ENCODE measurements at regions not wholly inside any gene's neighbourhood (a gene's known extent, or its start where the extent isn't known, plus 50 kb on each side); places are given as distances from the start of the nearest gene placed in this dataset.

DNA sequence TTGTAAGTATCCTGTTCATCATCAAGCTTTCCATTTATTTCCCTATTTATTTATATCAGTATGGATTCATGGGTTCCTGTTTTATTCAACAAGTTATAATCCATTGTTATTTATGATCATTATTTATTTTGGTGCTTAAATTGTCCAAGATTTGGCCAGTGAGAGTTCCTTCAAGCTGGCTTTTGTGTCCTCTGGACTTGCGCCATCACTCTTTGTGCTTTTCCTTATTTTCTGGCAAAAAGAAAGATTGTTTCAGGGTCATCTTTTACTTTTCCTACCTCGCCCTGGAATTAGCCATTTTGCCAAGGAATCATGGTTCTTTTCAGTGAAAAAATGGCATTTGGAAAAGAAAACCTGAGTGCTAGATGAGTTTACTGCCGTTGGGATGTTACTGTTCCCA lies 193.4 kb downstream of the ADAMTS15 start:
- no peak for DNase-seq (ENCODE audit: low spot score)

DNA sequence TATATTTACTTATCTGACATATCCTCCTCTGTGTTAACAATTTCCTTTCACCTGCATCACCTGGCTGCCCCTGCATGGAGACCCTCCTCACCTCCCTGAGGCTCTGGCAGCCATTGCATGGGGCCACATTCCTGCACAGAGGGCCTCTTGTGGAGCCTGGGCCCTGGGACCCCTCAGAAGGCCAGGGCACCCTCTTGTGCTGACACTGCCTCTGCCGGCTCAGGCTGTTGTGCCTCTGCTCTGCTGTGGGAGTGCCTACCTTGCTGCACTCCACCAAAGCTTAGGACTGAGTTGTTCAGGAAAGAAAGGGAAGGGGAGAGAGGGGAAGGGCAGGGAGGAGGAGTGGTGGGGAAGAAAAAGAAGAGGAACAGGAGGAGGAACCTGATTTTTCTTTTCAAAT lies 194.5 kb downstream of the ADAMTS15 start:
- no peak for DNase-seq (ENCODE audit: low spot score)

DNA sequence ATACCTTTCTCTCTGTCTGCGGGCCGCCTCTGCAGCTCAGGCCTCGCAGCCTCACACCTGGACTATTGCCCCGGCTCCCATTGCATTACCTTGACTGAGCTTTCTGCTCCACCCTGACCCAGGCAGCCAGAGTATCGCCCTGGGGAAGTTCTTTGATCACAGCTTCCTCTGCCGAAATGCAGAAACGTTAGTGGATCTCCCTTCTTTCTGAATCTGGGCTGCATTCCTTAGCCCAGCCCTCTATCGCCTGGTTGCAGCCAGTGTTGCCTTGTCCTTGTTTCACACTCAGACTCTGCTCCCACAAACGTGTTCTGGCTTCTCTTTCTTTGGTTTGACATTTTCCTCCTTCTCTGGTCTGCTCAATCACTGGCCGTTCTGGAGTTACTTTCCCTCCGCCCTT lies 195.7 kb downstream of the ADAMTS15 start:
- DNase-seq (ENCODE audit: low spot score): no peak

DNA sequence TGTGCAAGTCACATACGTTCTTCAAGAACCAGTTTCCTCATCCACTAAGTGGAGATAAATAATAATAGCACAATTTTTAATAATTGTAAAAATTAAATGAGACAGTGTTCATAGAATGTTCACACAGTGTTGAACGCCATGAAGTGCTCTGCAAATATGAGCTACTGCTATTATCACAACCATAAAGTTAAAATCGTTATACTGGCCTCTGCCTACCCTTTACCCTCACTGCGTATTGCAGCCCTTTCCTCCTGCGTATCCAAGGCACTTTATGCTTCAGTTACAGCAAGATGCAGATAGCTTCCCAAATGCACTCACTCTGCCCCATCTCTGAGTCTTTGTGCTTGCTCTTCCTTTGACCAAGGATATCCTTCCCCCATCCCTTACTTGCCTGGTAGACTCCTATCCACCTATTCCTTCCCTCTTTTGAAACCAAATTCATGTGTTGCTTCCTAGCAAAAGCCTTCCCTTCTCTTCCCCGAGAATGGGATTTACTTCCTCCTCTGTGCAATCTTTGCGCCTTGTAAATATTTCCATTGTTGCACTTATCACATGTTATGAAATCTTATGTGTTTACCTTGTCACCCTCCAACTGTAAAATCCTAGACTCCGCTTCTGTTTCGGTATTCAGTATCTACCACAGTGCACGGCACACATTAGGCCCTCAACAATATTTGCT lies 196.9 kb downstream of the ADAMTS15 start:
- DNase-seq (ENCODE audit: low spot score): no peak

DNA sequence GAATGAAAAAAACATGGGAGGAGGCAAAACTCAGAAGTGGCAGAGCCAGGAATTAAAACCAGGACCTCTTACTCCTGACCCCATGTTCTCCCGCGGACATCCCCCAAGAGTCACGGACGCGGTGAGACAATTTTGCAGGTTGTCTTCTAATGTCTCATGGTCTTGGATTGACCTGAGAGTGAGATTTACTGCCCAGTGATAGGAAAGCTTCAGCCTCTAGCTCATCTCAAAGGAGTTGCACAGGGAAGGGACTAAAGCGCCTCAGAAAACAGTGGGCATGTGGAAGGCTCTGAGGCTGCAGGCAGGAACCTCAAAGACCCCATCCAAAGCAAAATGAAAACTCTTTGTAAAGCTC lies 197.4 kb downstream of the ADAMTS15 start:
- DNase-seq (ENCODE audit: low spot score): no peak

DNA sequence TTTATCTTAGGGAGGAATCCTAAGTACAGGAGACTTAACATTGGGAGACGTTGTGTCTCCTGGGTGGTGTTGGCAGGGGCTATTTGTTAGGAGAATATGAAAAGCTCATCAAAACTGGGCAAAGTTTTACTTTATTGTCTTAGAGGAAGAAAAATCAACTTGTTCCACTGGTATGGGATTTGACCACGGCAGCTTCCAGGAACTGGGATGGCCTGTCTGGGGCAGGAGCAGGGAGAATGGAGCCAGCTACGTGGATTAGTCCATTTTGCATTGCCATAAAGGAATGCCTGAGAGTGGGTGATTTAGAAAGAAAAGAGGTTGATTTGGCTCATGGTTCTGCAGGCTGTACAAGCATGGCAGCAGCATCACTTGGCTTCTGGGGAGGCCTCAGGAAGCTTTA lies 198.4 kb downstream of the ADAMTS15 start:
- no peak for DNase-seq (ENCODE audit: low spot score)

DNA sequence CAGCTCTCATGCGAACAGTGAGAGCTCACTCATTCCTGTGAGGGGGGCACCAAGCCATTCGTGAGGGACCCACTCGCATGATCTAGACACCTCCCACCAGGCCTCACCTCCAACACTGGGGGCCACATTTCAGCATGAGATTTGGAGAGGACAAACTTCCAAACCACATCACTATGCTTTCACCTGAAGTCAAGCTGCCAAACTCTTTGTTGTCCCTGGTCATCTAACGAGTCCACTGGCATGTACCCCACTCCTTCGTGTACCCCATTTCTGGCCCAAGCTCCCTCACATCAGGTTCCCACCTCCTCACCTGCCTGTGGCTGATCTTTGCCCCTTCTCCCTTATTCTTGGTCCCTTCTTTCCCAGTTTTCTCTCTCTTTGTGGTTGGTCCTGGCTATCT lies 198.9 kb downstream of the ADAMTS15 start:
- DNase-seq (ENCODE audit: low spot score): no peak

DNA sequence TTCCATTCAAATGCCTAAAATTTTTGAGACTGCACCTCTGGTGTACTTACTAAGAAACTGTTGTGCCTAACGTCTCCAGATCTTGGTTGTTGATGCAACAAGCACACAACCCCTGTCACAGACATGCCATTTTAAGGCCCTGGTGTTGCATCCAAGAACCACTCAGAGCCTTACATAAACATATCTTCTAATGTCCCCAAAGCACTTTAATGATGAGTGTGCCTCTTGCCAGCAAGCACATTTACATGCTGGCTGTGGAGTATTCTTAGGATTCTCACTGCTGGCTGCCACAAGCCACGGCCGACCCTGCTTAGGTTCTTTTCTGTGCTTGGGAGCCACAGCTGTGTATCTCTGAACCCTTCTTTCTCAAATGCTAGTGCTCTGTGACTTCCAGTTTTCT lies 201.4 kb downstream of the ADAMTS15 start:
- no peak for DNase-seq (ENCODE audit: low spot score)

DNA sequence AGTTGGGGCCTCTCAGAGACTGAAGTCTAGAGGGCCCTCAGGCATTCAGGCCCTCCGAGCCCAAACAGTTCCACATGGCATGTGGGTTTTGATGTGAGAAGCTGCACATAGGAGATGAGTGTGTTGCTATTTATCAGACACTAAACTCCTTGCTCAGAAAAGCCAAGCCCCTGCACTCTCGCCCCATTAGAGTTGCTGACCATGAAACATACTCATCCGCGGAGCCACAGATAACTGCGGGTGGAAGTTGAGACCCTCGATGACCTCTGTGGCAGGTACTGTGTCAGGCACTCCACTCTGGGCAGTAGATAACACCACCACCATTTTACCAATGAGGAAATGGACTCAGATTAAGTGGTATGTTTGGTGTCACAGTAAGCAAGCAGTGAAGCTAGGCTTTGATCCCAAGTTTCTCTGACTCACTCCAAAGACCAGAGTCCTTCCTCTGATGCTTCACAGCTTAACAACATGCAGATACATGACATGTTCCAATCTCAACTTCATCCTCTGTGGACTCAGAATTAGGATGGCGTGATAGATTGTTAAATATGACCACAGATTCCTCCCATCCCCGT lies 202.1 kb downstream of the ADAMTS15 start:
- no peak for DNase-seq (ENCODE audit: low spot score)

DNA sequence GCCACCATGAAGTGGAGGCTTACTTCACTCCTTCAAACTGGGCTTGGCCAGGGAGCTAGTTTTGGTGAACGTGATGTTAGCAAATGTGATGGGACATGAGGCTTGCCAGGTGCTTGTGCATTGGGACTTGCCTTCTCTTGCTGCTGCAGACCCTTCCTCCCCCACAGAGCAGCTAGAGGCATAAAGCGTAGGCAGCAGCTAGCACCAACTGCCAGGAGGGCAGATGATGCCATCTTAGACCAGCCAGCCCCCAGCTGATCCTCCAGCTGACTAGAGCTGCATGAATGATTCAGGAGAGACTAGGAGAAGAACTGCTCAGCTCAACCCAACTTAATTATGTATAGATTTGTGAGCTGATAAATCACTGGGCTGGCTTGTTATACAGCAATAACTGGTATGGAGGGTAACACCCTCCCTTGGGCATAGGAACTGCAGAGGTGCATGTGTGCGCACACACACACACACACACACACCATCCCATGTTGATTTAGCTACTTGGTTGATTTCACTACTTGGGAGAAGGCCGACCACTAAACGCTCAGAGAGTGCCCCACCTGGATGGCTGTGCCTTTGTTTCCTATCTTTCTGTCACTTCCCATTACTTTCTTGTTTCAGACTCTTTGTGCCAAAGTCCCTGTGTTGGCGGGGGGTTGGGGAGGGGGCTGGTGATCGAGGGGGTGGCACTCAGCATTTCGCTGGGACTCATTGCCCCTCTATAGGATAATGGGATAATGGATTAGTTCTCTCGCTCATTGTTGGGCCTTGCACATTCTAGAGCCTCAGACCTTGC lies 202.8 kb downstream of the ADAMTS15 start:
- DNase-seq (ENCODE audit: low spot score): peak; percentile 7

DNA sequence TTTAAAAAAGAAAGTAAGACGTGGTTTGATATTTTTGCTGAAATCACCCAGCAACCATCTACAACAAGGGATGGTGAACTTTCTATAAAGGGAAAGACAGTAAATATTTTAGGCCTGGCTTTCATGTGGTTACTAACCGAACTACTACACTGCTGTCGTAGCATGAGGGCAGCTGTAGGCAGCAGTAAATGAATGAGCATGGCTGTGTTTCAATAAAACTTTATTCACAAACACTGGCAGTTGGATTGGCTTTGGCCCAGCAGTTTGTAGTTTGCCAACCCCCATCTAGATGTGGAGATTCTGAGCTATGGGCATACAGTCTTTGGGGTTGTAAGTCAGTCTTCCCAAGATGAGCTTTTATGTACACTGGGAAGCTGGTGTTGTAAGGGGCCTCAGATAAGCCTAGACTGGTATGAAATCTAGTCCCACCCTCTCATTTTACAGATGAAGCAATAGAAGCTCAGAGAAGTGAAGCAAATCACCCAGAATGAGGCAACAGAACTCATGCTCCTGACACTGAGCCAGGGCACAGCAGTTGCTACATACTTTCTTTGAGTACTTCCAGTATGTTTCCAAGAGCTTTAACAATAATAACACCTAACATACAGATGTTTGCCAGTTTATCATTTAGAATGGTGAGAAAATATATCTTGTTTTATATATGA lies 204.4 kb downstream of the ADAMTS15 start:
- DNase-seq (ENCODE audit: low spot score): no peak

DNA sequence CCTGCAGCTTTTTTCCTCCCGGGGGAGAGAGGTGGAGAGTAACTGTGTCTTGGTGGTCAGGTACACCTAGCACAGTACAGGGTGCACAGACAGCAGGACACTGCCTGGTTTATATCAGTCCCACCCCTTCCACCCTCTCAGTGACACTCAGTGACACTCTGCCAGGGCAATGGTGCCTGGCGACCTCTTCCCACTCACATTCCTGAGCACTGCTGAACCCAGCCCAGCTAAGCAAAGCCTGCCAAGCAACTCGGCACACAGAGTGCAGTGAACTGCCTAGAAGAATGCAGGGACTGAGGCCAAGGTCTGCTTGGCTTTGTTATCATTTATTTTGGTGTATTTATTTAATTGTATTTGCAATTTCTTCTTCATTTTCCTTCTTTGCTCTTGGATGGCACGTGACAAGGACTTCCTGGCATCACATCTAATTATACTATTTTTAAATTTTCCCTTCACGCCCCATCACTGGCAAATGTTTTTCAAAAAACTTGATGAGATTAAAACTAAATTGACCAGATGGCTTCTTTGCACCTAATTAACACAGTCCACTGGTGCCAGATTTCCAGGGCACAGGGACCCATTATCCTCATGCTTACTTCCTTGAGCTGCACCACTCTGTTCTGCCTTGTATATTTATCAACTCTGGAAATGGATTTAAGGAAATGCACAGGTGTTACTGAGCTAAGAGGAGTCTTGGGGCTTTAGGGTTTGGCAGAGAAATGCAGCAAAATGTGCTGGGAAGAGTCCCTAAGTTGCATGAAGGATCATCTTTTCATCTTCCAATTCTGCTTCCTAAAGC lies 205.6 kb downstream of the ADAMTS15 start:
- DNase-seq (ENCODE audit: low spot score): peak; percentile 95

DNA sequence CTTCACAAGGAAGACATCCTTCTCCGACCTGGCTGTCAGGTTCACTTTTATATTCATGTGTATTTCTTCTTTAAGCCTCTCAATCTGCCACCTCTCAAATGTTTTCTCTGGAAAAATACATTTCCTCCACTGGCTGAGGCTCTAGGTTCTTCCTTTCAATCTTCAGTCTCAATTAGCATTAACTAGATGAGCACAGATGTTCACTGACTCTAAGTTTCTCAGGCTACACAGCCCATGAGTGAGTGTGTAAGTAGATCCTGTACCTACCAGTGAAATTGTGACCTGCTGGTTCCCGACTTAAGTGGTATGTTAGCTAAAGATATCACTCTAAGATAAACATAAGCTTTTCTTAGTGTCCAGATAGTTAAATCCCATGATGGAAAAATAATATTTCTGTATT lies 206.9 kb downstream of the ADAMTS15 start:
- no peak for DNase-seq (ENCODE audit: low spot score)

DNA sequence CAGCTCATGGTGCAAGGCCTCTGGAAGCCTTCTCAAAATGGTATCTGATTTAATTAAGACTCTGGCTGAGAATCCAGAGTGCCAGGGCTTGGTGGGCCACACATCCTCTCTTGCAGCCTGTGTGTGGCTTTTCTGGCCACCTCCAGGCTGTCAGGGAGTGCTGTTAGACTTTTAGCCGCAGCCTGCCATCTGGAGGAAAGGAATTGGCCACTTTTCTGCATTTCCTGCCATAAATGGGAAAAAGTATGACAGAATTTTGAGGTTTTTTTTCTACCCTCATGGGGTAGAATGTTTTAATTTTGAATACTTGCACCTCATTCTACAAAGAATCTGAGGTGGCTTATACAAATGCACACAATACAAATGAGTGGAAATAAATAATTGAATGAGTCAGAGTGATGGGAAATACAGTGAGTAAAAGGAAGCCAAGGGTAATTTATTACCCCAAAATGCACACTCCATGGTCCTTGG lies 218.4 kb downstream of the ADAMTS15 start:
- no peak for DNase-seq (ENCODE audit: low spot score)

DNA sequence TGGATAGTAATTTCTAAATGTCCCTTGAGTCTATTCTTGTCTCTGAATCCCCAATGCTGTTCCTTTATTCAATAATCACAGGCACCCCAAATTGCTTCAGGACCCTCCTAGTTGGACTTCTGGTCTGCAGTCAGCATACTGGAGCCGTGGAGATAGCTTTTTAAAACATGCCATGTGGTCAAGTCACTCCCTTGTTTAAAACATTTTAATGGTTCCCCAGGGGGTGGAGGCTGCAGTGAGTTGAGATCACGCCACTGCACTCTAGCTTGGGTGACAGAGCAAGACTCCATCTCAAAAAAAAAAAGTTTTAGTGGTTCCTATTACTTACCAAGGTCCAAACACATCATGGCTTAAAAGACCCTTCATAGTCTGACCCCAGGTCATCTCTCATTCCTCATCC lies 220.3 kb downstream of the ADAMTS15 start:
- DNase-seq (ENCODE audit: low spot score): no peak

DNA sequence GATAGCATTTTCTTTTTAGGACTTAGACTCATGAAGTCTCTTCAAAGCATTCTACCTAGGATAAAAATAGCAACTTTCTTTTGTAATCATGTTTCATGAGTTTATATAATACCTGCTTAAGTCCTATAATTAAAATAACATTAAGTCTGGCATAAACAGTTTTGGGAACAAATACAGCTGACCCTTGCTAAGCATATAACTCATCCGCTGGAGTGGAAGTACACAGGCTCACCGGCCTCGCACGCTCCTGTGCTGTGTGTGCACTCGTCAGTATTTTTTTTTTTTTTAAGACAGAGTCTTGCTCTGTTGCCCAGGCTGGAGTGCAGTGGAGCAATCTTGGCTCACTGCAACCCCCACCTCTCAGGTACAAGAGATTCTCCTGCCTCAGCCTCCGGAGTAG lies 221.8 kb downstream of the ADAMTS15 start:
- DNase-seq (ENCODE audit: low spot score): no peak

DNA sequence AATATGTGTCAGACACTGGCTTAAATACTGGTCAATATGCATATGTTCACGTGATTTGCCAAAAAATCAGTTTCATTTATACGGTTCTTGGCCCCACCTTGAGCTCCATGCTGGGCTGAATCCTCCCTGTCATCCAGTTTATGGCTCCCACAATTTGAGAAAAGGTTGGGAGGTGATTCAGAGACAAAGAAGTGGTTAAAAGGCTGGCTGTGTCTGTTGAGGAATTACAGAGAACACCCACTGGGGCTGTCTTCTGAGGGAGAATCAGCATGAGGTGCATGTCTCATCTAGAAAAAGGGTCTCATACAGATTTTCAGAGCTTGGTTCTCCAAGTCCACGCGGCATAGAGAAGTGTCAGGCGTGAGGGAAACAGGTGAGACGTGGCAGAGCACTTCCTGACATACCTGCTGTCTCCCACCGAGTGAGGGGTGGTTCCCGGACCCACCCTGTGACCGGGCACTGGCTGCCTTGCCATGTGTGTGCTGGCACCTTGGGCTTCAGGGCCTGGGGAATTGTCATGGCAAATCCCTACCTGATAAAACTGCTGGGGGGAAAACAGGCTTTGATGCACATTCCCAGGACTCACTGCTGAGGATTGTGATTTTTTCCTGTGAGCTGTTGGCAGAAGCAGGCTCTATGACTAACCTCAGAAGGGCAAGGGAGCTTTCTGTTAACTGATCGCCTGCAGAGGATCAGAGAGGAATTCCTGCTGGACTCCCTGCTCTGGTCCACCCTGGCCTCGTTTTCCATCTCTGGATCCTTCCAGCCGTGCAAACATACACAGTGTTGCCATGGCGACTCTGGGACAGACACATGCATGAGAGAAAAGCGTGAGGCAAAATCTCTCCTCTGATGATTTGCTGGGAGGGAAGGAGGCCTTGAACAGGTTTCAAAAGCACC lies 223.6 kb downstream of the ADAMTS15 start:
- peak; percentile 44 for DNase-seq (ENCODE audit: low spot score)

DNA sequence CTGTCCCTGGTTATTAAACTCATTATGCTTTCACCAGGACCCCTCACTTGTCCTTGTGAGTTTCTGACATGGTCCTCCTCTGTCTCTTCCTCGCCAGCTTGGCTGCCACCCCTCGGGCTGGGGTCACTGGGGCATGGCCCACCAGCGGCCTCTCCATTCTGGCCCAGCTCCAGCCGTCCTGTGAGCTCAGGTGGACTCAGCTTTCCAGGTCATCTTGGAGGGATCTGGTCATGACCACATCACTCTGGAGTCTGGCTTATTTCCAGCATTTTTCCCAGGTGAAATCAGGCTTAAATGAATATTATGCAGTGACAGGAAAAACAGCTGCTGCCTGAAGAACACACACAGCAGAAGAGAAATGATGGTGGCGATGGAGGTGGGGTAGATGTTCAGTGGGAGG lies 224.5 kb downstream of the ADAMTS15 start:
- no peak for DNase-seq (ENCODE audit: low spot score)

DNA sequence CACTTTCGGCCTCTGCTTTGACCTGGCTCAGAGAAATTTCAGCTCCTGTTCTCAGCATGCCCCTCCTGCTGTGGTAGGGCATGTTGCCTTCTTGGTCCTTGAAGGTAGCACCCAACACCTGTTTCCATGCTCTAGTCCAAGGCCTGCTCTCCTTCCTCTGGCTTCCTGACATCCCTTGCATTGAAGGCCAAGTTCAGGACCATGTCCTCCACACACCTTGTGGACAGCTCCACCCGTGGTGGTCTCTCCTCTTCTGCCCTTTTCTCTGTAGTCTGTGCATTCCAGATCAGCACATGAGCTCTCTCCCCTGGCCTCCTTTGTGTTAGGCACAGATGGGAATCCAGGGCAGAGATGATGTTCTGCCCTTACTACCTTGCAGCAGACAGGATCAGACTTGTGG lies 225.3 kb downstream of the ADAMTS15 start:
- DNase-seq (ENCODE audit: low spot score): no peak

DNA sequence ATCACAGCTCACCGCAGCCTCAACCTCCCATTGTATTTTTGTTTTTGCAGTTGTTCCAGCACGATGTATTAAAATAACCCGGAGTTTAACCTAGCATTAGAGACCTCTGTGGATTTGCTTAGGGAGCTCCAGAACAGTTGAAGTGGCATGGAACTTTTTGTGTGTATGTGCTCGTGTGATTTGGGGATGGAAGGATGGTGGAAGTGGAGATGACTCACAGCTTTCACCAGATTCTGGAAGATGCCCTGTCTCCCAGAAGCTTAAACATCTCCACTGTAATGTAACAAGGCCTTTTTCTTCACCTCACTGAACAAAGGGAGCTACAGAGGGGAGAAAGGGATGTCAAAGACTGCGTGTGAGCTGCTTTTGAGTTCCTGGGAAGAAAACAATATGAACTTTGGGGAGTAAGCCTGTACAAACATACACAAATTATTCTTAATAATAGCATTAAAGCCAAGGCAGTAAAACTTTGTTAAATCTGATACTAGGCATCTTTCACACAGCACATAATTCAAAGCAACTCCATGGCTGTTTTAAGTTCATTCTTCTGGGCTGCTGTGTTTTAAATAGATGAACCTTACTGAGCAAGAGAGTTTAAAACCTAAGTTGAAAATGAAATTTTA lies 226.4 kb downstream of the ADAMTS15 start:
- no peak for DNase-seq (ENCODE audit: low spot score)

Data from cerebellar cortex (tissue), 1 donor.